Brain pericyte (primary cell): ENCODE measurements at regions not wholly inside any gene's neighbourhood (a gene's known extent, or its start where the extent isn't known, plus 50 kb on each side); places are given as distances from the start of the nearest gene placed in this dataset.

Experiments used
- DNase-seq: peaks from one replicate; pipeline ENCODE4 v3.0.0-alpha.2; 2012; ENCODE audit warnings: low read depth, low spot score

DNA sequence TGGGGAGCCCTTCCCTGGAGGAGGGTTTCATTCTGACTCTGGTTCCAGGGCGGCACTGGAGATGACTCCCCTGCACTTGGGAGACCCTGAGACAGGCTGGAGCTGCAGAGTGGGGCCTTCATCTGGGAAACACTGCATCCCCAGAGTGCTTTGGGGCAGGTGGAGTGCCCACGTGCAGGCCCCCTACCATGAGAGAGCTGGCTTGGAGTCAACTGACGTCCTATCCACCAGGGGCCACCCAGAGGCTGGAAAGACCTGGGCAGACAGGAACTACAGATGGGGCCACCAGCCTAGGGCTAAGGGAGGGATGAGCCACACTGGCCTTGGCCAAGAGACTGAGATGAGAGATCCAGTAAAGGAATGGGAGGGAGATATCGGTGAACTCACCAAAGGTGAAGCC is 153.8 kb downstream of the ASB1 start:
- DNase-seq = no peak

DNA sequence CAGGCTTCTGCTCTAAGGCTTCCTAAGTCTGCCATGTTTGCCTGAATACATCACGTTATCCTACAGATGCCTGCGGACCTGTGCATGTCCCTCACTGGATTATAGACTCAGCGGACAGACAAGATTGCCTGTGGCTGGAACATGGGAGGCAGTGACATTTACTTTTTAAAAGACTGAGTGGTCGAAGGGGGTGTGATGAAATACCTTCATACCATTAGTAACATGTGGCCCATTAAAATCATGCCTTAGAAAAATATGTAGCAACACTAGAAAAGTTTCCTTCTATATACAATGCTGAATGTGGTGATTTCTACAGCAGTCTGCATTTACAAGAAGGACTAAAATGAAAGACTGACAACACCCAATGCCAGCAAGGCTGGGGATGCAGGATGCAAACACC is 154.4 kb downstream of the ASB1 start:
- no peak for DNase-seq

DNA sequence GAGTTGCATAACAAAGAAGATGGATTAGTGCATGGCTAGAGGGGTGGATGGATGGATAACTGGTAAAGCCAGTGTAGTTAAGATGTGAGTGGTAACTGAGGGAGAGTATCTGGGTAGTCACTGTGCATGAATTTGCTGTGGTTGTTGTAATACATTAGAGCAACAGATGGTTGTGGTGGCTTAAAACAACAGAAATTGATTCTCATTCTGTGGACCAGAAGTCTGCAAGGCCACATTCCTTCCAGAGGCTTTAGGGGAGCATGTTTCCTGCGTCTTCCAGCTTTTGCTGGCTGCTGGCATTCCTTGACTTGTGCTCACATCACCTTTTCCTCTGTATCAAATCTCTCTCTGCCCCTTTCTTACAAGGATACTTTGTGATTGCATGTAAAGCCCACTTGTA is 155.4 kb downstream of the ASB1 start:
- DNase-seq = no peak

DNA sequence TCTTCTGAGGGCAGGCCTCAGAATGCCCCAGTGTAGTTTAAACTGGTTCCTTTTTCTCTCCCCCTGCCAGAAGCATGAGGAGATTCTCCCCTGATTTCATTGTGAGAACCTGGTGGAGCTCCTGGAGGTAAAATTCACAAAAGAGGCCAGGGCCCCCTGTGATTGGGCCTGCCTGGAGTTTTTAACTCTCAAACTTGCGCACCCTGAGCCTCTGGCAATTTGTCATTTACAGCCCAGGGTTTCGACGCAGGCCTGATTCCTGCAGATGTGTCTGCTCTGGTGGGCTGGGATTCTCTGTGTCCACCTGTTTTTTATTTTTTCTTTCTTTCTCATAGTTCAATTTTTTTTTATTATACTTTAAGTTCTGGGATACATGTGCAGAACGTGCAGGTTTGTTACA is 157.9 kb downstream of the ASB1 start:
- no peak for DNase-seq

DNA sequence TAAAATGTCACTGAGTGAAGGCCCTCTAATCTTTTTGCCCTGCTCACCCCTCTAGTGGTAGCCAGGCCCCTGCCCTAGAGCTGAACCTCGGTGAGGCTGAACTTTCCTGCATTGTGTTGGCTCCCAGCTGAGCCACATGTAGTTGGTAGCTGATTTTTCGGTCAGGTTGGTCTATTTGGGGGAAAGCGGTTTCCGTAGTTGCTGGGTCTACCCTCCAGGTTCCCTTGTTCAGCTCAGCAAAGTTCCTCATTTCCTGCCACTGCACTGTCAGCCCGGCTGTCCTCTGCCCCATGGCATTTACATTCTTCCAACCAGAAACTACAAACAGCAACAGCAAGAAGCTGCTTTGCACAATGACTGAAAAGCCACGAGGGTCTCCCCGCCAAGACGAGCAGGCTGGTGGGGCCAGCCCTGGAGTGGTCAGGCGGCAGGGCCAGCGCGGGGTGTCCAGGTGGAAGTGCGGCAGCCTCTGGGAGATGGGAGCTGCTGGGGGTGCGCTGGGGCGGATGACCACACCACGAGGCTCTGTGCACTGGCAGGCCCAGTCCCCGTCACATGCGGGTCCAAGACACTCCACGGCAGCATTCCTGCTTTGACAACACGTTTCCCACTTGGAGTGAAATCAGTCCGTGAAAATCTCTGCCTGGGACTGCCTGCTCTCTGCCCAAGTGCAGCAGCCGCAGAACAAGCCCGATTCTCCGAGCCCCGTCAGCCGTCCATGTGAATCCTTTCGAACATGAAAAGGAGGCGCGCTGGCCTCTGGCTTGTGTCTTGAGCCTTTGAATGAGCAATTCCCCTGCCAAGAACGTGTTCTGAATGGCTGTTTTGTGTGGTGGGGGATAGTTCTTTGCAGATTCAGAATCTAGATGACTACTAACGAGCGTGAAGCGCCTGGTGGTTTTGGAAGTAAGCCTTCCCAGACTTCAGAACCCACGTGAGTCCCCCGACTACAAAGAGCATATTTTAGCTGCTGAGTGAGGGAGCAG is 159.4 kb downstream of the ASB1 start:
- no peak for DNase-seq

DNA sequence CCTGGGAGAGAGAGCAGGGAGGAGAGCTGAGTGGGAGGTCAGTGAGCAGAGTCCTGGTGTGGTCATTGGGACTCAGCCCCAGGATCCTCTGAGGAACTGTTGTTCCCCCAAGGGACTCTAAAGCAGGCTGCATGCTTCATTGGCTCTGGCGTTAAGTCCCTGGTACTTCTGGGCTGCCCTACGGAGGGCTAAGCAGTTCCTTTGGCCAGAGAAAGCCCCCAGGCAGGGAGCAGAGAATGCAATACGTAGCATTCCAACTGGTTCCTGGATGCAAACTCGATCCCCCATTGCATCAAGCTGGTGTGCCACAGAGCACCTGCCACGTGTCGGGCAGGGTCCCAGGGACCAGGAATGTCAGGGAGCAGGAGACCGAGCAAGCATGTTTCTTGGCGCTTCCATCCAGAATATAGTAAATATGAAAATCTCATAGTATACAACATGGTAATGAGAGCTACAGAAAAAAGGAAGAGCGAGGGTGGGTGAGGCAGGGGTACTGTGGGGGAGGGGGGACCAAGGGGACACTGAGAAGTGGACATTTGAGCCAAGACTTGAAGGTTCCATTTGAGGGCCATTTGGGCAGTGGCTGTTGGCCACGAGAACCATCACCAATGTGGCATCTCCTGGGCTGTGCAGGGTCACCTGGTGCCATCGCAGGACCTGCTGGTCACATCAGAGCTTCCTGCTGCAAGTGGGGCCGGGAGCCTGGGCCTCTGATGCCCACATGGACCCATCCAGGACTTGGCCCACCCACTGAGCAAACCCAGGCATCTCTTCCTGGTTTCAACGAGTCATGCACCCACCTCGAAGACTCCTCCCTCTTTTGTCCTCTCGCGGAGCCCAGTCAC is 160.4 kb downstream of the ASB1 start:
- no peak for DNase-seq

DNA sequence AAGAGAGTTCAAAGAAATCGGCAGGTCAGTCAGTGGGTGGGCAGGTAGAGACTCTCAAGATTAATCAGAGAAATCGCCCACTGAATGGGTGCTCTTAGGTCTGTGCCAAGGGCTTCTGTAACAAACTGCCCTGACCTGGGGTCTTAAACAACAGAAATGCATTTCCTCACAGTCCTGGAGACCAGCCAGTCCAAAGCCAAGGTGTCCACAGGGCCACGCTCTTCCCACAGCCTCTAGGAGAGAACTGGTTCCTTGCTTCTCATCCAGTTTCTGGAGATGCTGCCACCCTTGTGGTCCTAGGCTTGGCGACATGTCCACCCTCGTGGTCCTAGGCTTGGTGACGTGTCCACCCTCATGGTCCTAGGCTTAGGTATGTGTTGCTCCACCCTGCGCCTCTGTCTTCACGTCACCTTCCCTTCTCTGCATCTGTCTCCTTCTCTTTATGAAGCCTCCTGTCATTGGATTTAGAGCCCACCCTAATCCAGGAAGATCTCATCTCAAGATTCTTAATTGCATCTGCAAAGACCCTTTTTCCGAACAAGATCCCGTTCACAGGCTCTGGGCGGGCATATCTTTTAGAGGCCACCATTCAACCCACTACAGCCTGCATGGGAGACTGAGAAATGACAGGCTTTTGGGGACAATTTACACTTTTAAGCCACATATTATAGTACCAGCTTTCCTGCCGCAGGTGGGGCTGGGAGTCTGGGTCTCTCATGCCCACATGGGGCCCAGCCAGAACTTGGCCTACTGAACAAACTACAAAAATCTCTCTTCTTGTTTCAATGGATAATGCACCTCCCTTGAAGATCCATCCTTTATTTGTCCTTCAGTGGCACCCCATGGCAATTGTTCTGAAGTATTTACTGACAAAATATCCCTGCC is 161.3 kb downstream of the ASB1 start:
- no peak for DNase-seq

DNA sequence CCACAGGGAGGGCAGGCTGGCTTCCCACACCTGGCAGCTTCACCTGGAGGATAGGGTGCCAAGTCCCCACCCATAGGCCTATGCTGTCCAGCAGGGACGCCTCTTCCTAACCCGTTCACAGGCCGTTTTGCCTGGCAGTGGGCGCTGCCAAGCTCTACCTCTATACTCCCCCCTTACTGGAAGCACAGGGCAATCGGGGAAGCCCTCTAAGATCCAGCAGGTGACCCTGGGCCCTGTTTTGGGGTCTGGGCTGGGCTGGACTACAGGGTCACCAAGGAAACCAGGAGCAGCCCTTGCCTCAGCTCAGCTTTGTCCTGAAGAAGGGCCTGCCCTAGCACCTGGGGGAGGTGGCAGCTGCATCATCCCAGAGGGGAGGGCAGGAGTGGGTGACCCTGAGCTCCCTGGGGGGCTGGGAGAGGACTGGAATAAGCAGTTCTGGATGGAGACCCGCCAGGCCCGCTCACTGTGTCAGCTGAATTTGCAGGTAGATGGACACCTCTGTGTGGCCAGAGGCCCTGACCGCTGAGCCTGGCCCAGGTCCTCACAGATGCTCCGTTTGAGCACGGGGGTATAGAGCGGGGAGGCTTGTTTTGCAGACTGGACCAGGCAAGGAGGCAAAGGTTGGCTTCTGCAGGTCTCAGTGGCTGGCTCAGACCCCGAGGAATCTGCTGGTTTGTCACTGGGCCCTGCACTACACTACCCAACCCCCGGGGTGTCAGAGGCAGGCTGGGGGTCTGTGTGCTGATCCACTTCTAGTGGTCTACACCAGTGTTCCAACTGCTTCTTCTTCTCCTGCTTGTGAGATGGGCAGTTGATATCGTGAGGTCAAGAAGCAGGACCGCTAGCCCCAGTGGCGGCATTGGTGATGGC is 163.1 kb downstream of the ASB1 start:
- no peak for DNase-seq

DNA sequence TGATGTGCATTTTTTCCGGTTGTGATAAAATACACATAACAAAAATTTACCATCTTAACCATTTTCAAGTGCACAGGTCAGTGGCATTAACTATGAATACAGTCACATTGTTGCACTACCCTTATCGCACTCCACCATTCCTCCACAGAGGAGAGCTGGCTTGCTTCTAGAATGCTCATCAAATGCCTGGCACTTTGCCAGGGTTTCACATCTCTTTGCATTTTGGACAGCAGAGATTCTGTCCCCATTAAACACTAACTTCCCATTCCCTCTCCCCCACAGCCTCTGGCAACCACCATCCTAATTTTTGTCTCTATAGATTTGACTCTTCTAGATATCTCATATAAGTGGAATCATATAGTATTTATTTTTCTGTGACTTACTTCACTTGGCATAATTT is 165.0 kb downstream of the ASB1 start:
- DNase-seq = no peak

DNA sequence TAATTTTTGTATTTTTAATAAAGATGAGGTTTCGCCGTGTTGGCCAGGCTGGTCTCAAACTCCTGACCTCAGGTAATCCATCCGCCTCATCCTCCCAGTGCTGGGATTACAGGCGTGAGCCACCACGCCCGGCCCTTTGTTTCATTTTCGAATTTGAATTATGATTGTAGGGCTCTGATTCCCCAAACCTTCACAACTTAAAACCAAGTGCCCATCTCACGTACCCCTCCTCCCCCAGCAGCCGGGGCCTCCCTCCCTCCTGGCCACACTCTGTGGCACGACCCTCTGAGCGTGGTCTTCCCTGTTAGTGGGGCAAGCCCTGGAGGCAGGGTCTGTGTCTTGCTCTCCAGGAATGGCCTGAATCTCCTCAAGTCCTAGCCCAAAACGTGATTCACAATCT is 166.5 kb downstream of the ASB1 start:
- no peak for DNase-seq

DNA sequence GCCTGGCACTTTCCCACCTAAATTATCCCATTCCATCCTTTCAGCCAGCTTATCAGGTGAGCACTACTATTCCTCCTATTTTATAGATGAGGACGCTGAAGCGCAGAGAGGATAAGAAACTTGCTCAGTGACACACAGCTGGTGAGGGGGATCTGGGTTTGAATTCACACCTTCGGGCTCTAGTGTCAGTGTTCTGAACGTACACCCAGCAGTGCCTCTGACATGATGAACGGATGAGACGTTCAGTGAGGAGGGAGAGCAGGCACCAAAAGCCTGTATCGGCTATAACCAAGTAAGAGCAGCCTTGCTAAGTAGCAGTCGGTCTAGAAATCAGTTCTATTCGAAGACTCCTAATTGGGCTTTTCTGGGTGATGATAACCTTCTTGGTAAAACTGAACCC is 167.0 kb downstream of the ASB1 start:
- DNase-seq = no peak

DNA sequence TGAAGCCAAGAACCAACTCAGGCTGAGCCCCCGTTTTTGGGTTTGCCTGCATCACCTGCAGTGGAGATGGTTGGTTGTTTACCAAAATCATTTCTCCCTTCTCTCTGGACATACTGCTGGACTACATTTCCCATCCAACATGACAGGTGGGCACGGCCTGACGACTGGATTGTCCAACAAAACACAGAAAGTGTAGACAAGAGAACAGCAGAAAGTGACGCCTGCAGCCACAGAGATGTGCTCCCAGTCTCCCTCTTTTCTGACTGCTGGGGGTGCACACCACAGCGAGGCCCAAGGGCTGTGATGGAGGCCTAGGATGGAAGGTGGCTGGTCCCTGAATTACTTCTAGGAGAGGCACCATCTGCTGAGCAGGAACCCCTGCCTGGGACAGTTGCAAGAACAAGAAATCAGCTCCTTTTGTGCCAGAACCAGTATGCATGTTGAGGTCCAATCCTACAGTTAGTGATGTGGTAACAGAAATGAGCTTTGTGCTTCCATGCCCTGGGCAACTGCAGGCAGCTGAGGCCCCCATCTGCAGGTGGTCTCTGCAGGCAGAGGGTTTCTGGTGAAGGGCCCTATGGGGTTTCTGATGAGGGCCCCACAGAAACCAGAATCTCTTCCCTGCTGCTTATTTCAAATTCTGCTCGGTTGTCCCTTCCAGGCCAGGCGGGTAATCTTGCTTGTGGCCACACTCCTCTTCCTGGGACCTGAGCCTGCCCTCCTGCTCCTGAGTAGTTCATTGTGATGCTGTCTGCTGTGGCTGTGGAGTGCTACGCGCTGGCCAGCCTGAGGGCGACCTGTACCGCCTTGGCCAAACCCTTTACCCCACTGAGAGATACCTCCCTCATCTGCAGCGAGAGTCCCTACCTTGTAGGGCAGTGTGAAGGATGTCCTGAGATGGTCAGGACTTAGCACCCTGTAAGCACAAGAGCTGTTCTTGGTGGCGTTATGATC is 168.3 kb downstream of the ASB1 start:
- DNase-seq = no peak

DNA sequence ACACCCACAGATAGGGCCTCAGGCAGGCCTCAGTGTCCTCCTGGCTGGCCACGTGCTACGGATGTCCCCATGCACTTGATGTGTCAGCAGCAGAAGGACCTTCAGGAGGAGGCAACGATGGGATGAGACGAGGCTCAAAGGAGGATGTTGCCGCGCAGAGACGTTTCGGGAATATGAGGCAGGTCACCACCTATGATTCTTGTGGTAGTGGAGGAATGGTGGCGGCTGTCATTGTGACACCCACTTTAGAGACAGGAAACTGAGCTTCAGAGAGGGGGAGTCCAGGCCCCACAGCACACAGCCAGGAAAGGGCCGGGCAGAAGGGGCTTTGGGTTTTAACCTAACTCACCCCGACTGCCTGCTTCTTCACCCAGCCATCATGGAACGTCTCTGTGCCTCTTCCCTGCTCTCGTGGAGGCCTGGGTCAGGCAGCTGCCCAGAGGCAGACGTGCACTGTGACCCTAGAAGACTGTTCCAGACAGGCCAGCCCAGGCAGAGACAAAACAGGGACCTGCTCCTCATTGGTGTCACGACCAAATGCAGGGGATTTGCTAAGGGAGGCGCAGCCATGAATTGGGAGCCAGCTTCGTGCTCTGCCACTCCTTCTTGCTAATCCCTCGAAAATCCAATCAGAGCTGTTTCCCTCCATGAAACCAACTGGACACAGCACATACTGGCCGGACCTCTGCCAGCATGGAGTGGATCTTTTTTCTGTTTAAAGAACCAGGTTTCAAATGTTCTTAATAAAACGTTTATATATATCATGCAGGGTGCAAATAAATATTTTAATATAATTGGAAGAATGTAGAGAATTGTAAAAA is 169.2 kb downstream of the ASB1 start:
- no peak for DNase-seq

DNA sequence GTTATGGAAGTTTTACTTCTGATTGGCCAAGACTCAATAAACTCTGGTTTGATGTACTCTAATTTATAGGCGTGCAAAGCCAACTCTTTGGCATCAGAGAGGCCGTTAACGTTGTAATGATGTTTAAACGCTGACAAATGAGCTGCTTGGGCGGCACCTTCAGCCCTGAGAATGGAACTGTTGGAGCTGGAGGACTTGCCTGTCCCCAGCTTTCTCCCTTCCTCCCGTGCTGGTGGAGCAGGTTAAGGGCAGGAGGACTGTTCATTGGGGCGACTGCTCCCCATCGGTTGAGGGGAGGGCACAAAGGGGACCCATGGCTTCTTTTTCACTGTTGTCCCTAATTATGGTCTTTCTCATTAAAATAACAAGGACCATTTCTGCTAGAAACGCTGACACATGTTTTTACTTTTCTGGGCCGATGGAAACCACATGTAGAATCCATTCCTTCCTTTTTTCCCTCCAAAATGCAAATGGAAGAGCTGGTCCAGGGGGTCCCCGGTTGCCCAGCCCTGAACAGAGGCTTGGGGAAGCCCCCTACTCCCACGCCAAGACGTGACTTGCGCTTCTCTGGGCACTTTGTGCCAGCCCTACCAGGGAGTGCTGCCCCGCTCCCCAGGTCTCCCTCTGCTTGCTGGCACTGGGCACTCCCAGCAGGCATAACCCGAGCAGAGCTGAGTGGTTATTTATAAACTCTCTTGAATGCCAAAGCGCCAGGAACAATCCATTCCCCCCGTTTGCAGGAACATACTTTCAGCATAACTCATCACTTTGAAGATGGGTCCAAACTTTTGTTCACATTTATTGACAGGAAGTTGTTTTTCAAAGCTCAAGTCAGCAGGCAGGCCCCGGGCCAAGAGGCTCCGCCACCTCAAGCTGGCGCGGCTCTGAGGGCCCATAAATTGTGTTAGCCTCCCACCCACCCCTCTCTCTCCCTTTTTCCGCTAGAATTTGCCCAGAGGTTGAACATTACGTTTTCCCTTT is 170.1 kb downstream of the ASB1 start:
- peak; percentile 58 for DNase-seq

DNA sequence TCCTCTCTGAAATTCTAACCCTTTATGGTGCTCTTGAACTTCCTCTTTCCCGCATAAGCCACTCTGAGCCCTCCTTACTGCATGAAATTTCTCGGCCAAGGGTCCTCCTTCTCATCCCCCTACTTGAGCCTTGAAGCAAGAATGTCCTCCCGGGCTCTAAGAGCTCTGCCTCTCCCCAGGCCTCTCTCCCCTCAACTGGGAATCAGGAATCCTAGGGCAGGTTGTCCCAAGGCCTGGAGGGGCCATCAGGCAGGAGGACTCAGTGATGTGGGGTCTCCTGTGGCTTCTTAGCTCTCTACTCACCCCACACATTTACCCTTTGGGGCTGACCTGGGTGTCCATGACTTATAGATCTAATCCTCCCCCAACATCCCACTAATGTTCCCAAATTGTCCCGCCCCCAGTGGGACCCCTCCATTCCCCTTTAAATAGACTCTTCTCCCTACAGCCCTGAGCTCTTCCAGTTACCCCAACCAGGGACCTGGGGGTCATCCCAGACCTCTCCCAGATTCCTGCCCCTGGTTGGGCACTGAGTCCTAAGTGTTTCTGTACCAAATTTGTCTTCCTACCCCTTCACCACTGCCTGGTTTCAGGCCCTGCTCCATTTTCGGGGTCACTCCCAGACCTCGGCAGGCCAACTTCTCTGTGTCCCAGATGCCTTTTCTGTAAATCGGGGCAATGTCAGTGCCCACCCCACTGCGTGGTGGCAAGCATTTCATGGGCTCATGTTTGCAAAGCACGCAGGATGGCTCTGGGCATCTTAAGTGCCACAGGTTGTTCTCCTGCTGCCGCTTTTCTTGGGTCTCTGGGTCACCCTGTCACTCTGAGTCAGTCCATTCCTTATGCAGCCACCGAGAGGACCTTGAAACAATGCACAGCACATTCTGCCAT is 171.2 kb downstream of the ASB1 start:
- no peak for DNase-seq

DNA sequence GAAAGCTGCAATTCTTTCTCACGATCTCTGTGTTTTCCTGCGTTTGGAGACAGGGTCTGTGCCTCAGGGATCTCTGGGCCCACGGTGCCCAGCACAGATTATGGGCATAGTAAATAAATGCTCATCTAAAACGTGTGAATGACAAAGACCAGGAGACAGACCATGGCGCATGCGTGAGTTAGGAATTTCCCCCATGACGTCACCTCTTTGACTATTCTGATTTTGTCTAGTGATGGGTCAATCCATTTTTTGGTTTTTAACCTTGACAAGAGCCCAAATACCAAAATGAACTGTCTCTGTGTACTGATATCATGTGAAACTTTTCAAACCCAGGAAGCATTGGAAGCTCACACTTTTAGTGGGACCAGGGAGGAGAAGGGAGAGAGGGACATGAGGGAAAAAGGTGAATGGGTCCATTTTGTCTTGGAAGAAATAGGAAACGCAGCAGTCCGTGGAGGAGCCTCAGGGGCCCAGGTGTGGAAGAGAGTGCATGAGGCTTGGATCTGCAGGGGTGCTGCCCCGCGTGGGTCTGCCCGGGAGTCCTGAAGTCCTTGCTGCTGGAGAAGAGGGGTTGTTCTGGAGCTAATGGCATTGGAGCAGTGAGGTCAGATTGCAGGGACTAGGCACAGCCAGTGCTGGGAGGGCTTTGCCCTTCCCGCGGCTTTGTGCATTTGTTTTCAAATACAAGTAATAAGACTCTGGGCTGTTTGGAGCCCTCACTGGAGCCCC is 172.2 kb downstream of the ASB1 start:
- no peak for DNase-seq
